GM12891 (cell line): ENCODE measurements at regions not wholly inside any gene's neighbourhood (a gene's known extent, or its start where the extent isn't known, plus 50 kb on each side); places are given as distances from the start of the nearest gene placed in this dataset.

ENCODE experiments used
- PAX5 ChIP-seq: IDR thresholded peaks from 2 replicates; pipeline ENCODE4 v1.6.1; 2011; ENCODE audit warnings: low read length, moderate library complexity, mild to moderate bottlenecking; ENCODE audit not compliant: insufficient read depth, severe bottlenecking
- POLR2A ChIP-seq: IDR thresholded peaks from 2 replicates; pipeline ENCODE4 v1.6.1; 2011; ENCODE audit warnings: low read depth, low read length, control low read depth
- POLR2AphosphoS5 ChIP-seq: IDR thresholded peaks from 2 replicates; pipeline ENCODE4 v1.6.1; 2011; ENCODE audit warnings: low read depth, low read length, control low read depth
- POU2F2 ChIP-seq: IDR thresholded peaks from 2 replicates; pipeline ENCODE4 v1.6.1; 2011; ENCODE audit warnings: low read depth, mild to moderate bottlenecking, control low read depth, low read length, moderate library complexity
- SPI1 ChIP-seq: IDR thresholded peaks from 2 replicates; pipeline ENCODE4 v1.6.1; 2011; ENCODE audit warnings: low read depth, low read length, control low read depth
- TAF1 ChIP-seq: IDR thresholded peaks from 2 replicates; pipeline ENCODE4 v1.6.1; 2011; ENCODE audit warnings: low read depth, low read length, control low read depth

DNA sequence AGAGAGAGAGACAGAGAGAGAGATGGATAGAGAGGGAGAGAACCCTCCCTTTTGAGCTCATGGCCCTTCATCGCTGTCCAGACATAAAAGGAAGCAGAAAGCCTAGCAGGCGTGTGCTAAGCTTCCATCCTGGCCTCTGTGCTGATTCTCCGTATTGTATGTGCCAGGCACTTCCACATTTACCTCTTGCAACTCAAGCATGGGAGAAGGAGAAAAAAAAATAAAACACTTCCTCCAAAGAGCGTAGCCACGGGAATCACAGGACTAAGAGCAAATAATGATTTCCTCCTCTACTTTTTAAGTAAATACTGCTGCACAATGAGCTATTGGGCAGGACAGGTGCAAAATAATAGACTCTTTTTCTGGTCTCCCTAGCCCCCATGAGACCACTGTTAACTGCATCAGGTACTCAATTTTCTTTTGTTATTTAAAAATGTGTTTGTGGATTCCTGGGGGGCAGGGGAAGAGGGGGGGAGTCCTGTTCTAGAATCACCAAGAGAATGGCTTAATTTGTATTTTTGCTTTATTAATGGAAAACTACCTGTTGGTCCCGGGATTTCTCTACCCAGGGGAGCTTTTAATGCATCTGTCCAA, 154.3 kb downstream of the NXPE2 start:
- TF ChIP-seq POLR2AphosphoS5, result no peak
- TF ChIP-seq TAF1, result no peak
- no peak for TF ChIP-seq POLR2A
- TF ChIP-seq POU2F2, result no peak
- no peak for TF ChIP-seq PAX5
- no peak for TF ChIP-seq SPI1
